Kidney epithelial cell (primary cell): ENCODE measurements at regions not wholly inside any gene's neighbourhood (a gene's known extent, or its start where the extent isn't known, plus 50 kb on each side); places are given as distances from the start of the nearest gene placed in this dataset.

Experiments
- DNase-seq: peaks from one replicate; pipeline ENCODE4 v3.0.0-alpha.2; 2010; ENCODE audit warnings: low read depth
- H3K27me3 ChIP-seq: 2 replicates; pipeline ENCODE4 v1.6.0; 2011; ENCODE audit warnings: low read length; ENCODE audit not compliant: control insufficient read depth, insufficient read depth
- H3K36me3 ChIP-seq: 2 replicates; pipeline ENCODE4 v1.5.1; 2011; ENCODE audit warnings: low read length; ENCODE audit not compliant: control insufficient read depth, insufficient read depth
- H3K4me3 ChIP-seq: 2 replicates; pipeline ENCODE4 v1.5.1; 2011; ENCODE audit warnings: low read depth, mild to moderate bottlenecking, control low read depth, low read length
- CTCF ChIP-seq: IDR thresholded peaks from 2 replicates; pipeline ENCODE4 v1.5.1; 2011; ENCODE audit warnings: mild to moderate bottlenecking, moderate library complexity, low read length, control low read depth, inconsistent platforms; ENCODE audit not compliant: insufficient read depth, poor library complexity, severe bottlenecking

GRCh38 chr13:91085127-91085526, 262.4 kb upstream of the MIR17HG start:
- H3K4me3 ChIP-seq = no peak overlapping the region
- DNase-seq = no peak
- no peaks in the 10 kb centered on the region for H3K36me3 ChIP-seq
- H3K27me3 ChIP-seq = no peaks in the 10 kb centered on the region
- no peak for TF ChIP-seq CTCF

GRCh38 chr13:91086936-91087716, 260.4 kb upstream of the MIR17HG start:
- Histone ChIP-seq H3K4me3 (no peak overlapping the region), H3K36me3 (no peaks in the 10 kb centered on the region), H3K27me3 (no peaks in the 10 kb centered on the region)
- DNase-seq = no peak
- no peak for TF ChIP-seq CTCF

GRCh38 chr13:91097269-91097668, 250.2 kb upstream of the MIR17HG start:
- Histone ChIP-seq H3K4me3 (no peak overlapping the region), H3K36me3 (no peaks in the 10 kb centered on the region), H3K27me3 (no peaks in the 10 kb centered on the region)
- DNase-seq = no peak
- TF ChIP-seq CTCF = no peak

- H3K36me3 ChIP-seq = no peaks in the 10 kb centered on the region
- no peak overlapping the region for H3K4me3 ChIP-seq
- TF ChIP-seq CTCF = no peak
- no peaks in the 10 kb centered on the region for H3K27me3 ChIP-seq
- DNase-seq = no peak
Measured at GRCh38 chr13:91099877-91100276, 247.6 kb upstream of the MIR17HG start.

DNA sequence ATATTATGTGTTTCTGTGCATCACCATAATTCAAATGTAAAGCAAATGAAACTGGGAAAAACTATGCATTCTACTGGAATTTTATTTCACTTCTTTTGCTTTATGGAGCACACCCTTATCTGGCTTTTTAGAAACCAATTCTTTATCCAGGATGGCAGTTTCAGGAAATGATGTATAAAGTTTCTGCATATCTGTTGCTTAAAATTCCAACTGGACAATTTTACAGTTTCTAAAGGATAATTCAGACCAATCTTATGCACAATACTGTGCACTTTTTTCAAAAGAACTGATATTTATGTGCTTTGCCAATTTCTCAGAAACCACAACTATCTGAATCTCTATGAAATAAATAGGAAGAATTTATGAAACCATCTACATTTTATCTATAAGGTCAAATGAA, 246.5 kb upstream of the MIR17HG start:
- no peak for TF ChIP-seq CTCF
- H3K4me3 ChIP-seq = no peak overlapping the region
- no peak for DNase-seq
- no peaks in the 10 kb centered on the region for H3K27me3 ChIP-seq
- no peaks in the 10 kb centered on the region for H3K36me3 ChIP-seq

DNA sequence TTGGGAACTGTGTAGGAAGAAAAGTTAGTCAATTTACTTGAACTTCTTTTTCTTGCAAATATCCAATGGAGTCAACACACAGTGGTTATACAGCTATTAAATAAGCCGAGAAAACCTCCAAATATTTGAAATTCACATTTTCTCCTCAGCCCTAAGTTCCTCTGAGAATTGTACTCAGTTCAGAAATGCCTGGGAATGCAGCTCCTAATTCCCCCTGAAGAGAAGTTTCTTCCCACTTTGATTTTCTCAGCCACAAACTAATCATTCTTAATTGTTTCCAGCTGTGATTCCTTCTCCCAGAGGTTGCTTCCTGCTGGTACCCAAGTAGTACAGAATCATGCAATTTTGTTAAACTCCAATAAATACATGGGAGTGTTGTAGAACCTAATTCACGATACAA, 246.1 kb upstream of the MIR17HG start:
- no peak for TF ChIP-seq CTCF
- Histone ChIP-seq H3K27me3 (no peaks in the 10 kb centered on the region), H3K4me3 (no peak overlapping the region), H3K36me3 (no peaks in the 10 kb centered on the region)
- no peak for DNase-seq
